SU-DHL-6 (cell line): ENCODE measurements at regions not wholly inside any gene's neighbourhood (a gene's known extent, or its start where the extent isn't known, plus 50 kb on each side); places are given as distances from the start of the nearest gene placed in this dataset.

Source experiments
- H2AFZ ChIP-seq: fragments of 200-600 bp; sonication (generic); 2 replicates; pipeline ENCODE4 v1.6.1; 2014; ENCODE audit warnings: low read depth, mild to moderate bottlenecking, moderate library complexity, mixed read lengths, antibody characterized with exemption, low read length; ENCODE audit not compliant: severe bottlenecking
- H3F3A ChIP-seq: fragments of 200-600 bp; shearing (Covaris generic); 2 replicates; pipeline ENCODE4 v1.6.0; 2016; ENCODE audit warnings: antibody characterized with exemption, mild to moderate bottlenecking; ENCODE audit not compliant: insufficient read depth
- H3K27ac ChIP-seq: fragments of 200-600 bp; sonication (generic); 2 replicates; pipeline ENCODE4 v1.5.1; 2016; ENCODE audit warnings: low read depth, mild to moderate bottlenecking, low read length, moderate library complexity, mixed read lengths
- H3K27me3 ChIP-seq: fragments of 200-600 bp; sonication (generic), shearing (Covaris generic); 2 replicates; pipeline ENCODE4 v1.6.0; 2014; ENCODE audit warnings: mild to moderate bottlenecking, low read length
- H3K36me3 ChIP-seq: fragments of 200-600 bp; sonication (generic); 2 replicates; pipeline ENCODE4 v1.6.1; 2014; ENCODE audit warnings: mild to moderate bottlenecking, low read length, mixed read lengths
- H3K4me2 ChIP-seq: fragments of 300-600, 200-600 bp; shearing (Covaris generic), sonication (generic); 2 replicates; pipeline ENCODE4 v1.6.0; 2014; ENCODE audit warnings: low read length, low read depth, mild to moderate bottlenecking; ENCODE audit not compliant: poor library complexity, severe bottlenecking
- H3K4me3 ChIP-seq: fragments of 200-600 bp; sonication (generic); 2 replicates; pipeline ENCODE4 v1.5.1; 2014; ENCODE audit warnings: antibody characterized with exemption, low read length, mild to moderate bottlenecking, mixed read lengths; ENCODE audit not compliant: insufficient read depth, poor library complexity, severe bottlenecking
- H3K79me2 ChIP-seq: fragments of 200-600 bp; sonication (generic); 2 replicates; pipeline ENCODE4 v1.6.1; 2014; ENCODE audit warnings: mild to moderate bottlenecking, low read length, moderate library complexity; ENCODE audit not compliant: insufficient read depth
- H3K9ac ChIP-seq: fragments of 200-600 bp; sonication (generic); 2 replicates; pipeline ENCODE4 v1.7.0; 2014; ENCODE audit warnings: mild to moderate bottlenecking, low read length
- H3K9me2 ChIP-seq: fragments of 200-600 bp; sonication (generic); replicated peaks from 2 replicates; pipeline ENCODE4 v1.6.1; 2014; ENCODE audit warnings: low read length; ENCODE audit not compliant: insufficient read depth
- H3K9me3 ChIP-seq: fragments of 200-600 bp; sonication (generic); 2 replicates; pipeline ENCODE4 v1.6.1; 2014; ENCODE audit warnings: low read length, mixed read lengths; ENCODE audit not compliant: insufficient read depth
- H4K20me1 ChIP-seq: fragments of 200-600 bp; sonication (generic); 2 replicates; pipeline ENCODE4 v1.6.1; 2014; ENCODE audit warnings: low read depth, mild to moderate bottlenecking, antibody characterized with exemption, low read length, moderate library complexity, mixed read lengths
- CTCF ChIP-seq: fragments of 200-600 bp; sonication (generic); IDR thresholded peaks from one replicate; pipeline ENCODE4 v1.5.1; 2017; ENCODE audit warnings: antibody characterized with exemption, mild to moderate bottlenecking, low read length, moderate library complexity; ENCODE audit not compliant: insufficient read depth, poor library complexity, severe bottlenecking
- EZH2phosphoT487 ChIP-seq: fragments of 200-600 bp; sonication (generic), shearing (Covaris generic); conservative IDR thresholded peaks from 2 replicates; pipeline ENCODE4 v1.6.1; 2018; ENCODE audit warnings: mild to moderate bottlenecking, antibody characterized with exemption, low read length, moderate library complexity, mixed read lengths

- TF ChIP-seq EZH2phosphoT487 (no peak), CTCF (no peak)
- H3K4me3 ChIP-seq, result no peak overlapping the region
- no peaks in the 10 kb centered on the region for H3F3A ChIP-seq
- no peaks in the 10 kb centered on the region for H4K20me1 ChIP-seq
- H3K9me3 ChIP-seq, result no peaks in the 10 kb centered on the region
- no peaks in the 10 kb centered on the region for H3K27me3 ChIP-seq
- no peaks in the 10 kb centered on the region for H3K9me2 ChIP-seq
- H2AFZ ChIP-seq, result no peak overlapping the region
- no peaks in the 10 kb centered on the region for H3K36me3 ChIP-seq
- no peak overlapping the region for H3K27ac ChIP-seq
- H3K4me2 ChIP-seq, result no peak overlapping the region
- H3K79me2 ChIP-seq, result no peaks in the 10 kb centered on the region
- H3K9ac ChIP-seq, result no peak overlapping the region
Measured at GRCh38 chr16:65172356-65172755, 50.5 kb upstream of the CDH11 start.
